B cell (primary cell): ENCODE measurements at regions not wholly inside any gene's neighbourhood (a gene's known extent, or its start where the extent isn't known, plus 50 kb on each side); places are given as distances from the start of the nearest gene placed in this dataset.

ENCODE experiments used
- ATAC-seq: fragments of 200-7000 bp; cut with Tn5 transposase; one replicate; pipeline ENCODE4 v1.10.0; 2021; ENCODE audit warnings: low read depth, mild to moderate bottlenecking, moderate number of reproducible peaks, moderate library complexity
- CTCF ChIA-PET: fragments of 350-600 bp; sonication (Branson Sonifier 250); formaldehyde crosslinking; loops from one replicate; lab custom pipeline; 2021; ENCODE audit warnings: antibody characterized with exemption, inconsistent platforms; lab: Charles Lee
- POLR2A ChIA-PET: fragments of 350-600 bp; sonication (Branson Sonifier 250); formaldehyde crosslinking; loops from one replicate; lab custom pipeline; 2021; ENCODE audit warnings: antibody characterized with exemption; lab: Charles Lee
- DNase-seq: peaks from one replicate; pipeline ENCODE4 v3.0.0; 2013
- H2AFZ ChIP-seq: 2 replicates; pipeline ENCODE4 v1.6.1; 2012; ENCODE audit warnings: mild to moderate bottlenecking, low read depth, low read length; ENCODE audit not compliant: insufficient read depth, poor library complexity, severe bottlenecking
- H3K27ac ChIP-seq, 2 donors: 1 replicate in 1 of 2; 2 replicates in 1 of 2; pipeline ENCODE4 v1.5.1; 2012 to 2013; ENCODE audit warnings: low read length in 2 of 2, mild to moderate bottlenecking in 2 of 2, moderate library complexity in 1 of 2
- H3K27me3 ChIP-seq, 4 experiments: fragments of 200-600 bp in 1 of 4; sonication (generic) in 1 of 4; replicated peaks in 1 of 4; 1 replicate in 2 of 4; 2 replicates in 2 of 4; pipeline versions ENCODE4 v1.6.1 to v1.7.0; 2013 to 2016; ENCODE audit warnings: low read length in 3 of 4, mild to moderate bottlenecking in 2 of 4, mixed read lengths in 1 of 4, moderate library complexity in 1 of 4; ENCODE audit not compliant: insufficient read depth in 4 of 4, control insufficient read depth in 3 of 4; ENCODE audit errors: control extremely low read depth in 1 of 4
- H3K36me3 ChIP-seq, 2 experiments: replicated peaks in 1 of 2; 1 replicate in 1 of 2; 2 replicates in 1 of 2; pipeline versions ENCODE4 v1.6.1 to v1.7.1; 2013; ENCODE audit warnings: low read length in 1 of 2; ENCODE audit not compliant: insufficient read depth in 2 of 2, control insufficient read depth in 1 of 2; ENCODE audit errors: control extremely low read depth in 1 of 2, extremely low read depth in 1 of 2
- H3K4me1 ChIP-seq, 2 donors: fragments of 200-600 bp in 1 of 2; sonication (generic) in 1 of 2; 1 replicate in 1 of 2; 2 replicates in 1 of 2; pipeline versions ENCODE4 v1.5.1 to v1.6.1; 2013 to 2017; ENCODE audit warnings: low read length in 2 of 2; ENCODE audit not compliant: control insufficient read depth in 2 of 2, insufficient read depth in 2 of 2
- H3K4me2 ChIP-seq: replicated peaks from 2 replicates; pipeline ENCODE3; 2012; ENCODE audit warnings: mild to moderate bottlenecking, low read depth, low read length; ENCODE audit not compliant: poor library complexity, severe bottlenecking
- H3K4me3 ChIP-seq, 5 experiments: fragments of 200-600 bp in 1 of 5; sonication (generic) in 1 of 5; 1 replicate in 3 of 5; 2 replicates in 2 of 5; pipeline versions ENCODE4 v1.5.1 to v1.7.0; 2011 to 2016; ENCODE audit warnings: low read length in 4 of 5, mild to moderate bottlenecking in 4 of 5, low read depth in 2 of 5, control low read depth in 1 of 5, moderate library complexity in 1 of 5; ENCODE audit not compliant: insufficient read depth in 1 of 5; ENCODE audit errors: control extremely low read depth in 1 of 5, extremely low read depth in 1 of 5
- H3K79me2 ChIP-seq: fragments of 200-600 bp; sonication (generic); one replicate; pipeline ENCODE4 v1.6.0; 2016; ENCODE audit warnings: low read length; ENCODE audit not compliant: control insufficient read depth, insufficient read depth
- H3K9ac ChIP-seq: fragments of 200-600 bp; sonication (generic); 2 replicates; pipeline ENCODE4 v1.6.1; 2017; ENCODE audit warnings: mild to moderate bottlenecking, low read length, moderate library complexity
- H3K9me3 ChIP-seq, 3 donors: one replicate each; pipeline versions ENCODE4 v1.6.1 to v1.7.1; 2013; ENCODE audit warnings: low read length in 2 of 3; ENCODE audit not compliant: control insufficient read depth in 2 of 3, insufficient read depth in 1 of 3; ENCODE audit errors: control extremely low read depth in 1 of 3
- H4K20me1 ChIP-seq: 2 replicates; pipeline ENCODE4 v1.6.0; 2012; ENCODE audit warnings: mild to moderate bottlenecking, low read length; ENCODE audit not compliant: insufficient read depth, control insufficient read depth, poor library complexity, severe bottlenecking
- H3K27ac Mint-ChIP-seq: one replicate; pipeline ENCODE4 v1.8.0; 2021; ENCODE audit warnings: mixed read lengths
- H3K27me3 Mint-ChIP-seq: one replicate; pipeline ENCODE4 v1.8.0; 2021; ENCODE audit warnings: mixed read lengths
- H3K4me1 Mint-ChIP-seq: one replicate; pipeline ENCODE4 v1.8.0; 2021; ENCODE audit warnings: mixed read lengths
- H3K4me3 Mint-ChIP-seq: one replicate; pipeline ENCODE4 v1.8.0; 2021; ENCODE audit warnings: mixed read lengths
- H3K9me3 Mint-ChIP-seq: one replicate; pipeline ENCODE4 v1.8.0; 2022; ENCODE audit warnings: mixed read lengths; ENCODE audit not compliant: insufficient read depth
- CTCF ChIP-seq: fragments of 200-600 bp; IDR thresholded peaks from one replicate; pipeline ENCODE4 v1.8.0; 2022; ENCODE audit warnings: antibody characterized with exemption, mild to moderate bottlenecking
- EZH2 ChIP-seq: IDR thresholded peaks from 2 replicates; pipeline ENCODE4 v1.6.1; 2012; ENCODE audit warnings: borderline replicate concordance, low read depth, mild to moderate bottlenecking, moderate library complexity, low read length; ENCODE audit not compliant: insufficient read depth, poor library complexity, severe bottlenecking
- WGBS: methylation state at CpG from one replicate; pipeline ENCODE4 v1.1.5; 2013; ENCODE audit warnings: missing lambda C conversion rate; ENCODE audit not compliant: insufficient coverage; 5-methylcytosine and 5-hydroxymethylcytosine counted together
- intact Hi-C: fragments of 100-400 bp; cut with micrococcal nuclease; formaldehyde crosslinking; loops from one replicate; pipeline ENCODE4 v1.10.0; 2022

GRCh38 chr3:23130406-23130805 is 72.7 kb upstream of the UBE2E2 start:
- Mint-ChIP-seq H3K27me3 (peaks cover 10% of the 10 kb centered on the region), H3K27ac (no peak overlapping the region)

More at GRCh38 chr3:23130406-23130805, 72.7 kb upstream of the UBE2E2 start:
- no peak for DNase-seq
- Histone ChIP-seq H4K20me1 (no peaks in the 10 kb centered on the region), H3K27ac (no peak overlapping the region), H3K4me3 (no peak overlapping the region), H2AFZ (no peak overlapping the region), H3K4me2 (no peak overlapping the region), H3K9ac (no peak overlapping the region), H3K9me3 (no peaks in the 10 kb centered on the region), H3K4me1 (no peaks in the 10 kb centered on the region), H3K36me3 (no peaks in the 10 kb centered on the region), H3K27me3 (no peaks in the 10 kb centered on the region), H3K79me2 (no peaks in the 10 kb centered on the region)
- WGBS: 100% methylated on average over 1 of the region's 4 CpGs
- ATAC-seq: no peak
- CTCF ChIA-PET: interaction anchor here (0.6 kb wide), 1 partner anchor 698 kb away, joined by 3 read pairs; no protein-coding TSS in a partner anchor
- Mint-ChIP-seq H3K4me3 (no peak overlapping the region), H3K4me1 (no peaks in the 10 kb centered on the region), H3K9me3 (no peaks in the 10 kb centered on the region)
- TF ChIP-seq EZH2 (no peak), CTCF (no peak)
- intact Hi-C loops: no loop called here
- POLR2A ChIA-PET: no interaction called here
